ENCODE measurements at regions not wholly inside any gene's neighbourhood (a gene's known extent, or its start where the extent isn't known, plus 50 kb on each side); places are given as distances from the start of the nearest gene placed in this dataset.

DNA sequence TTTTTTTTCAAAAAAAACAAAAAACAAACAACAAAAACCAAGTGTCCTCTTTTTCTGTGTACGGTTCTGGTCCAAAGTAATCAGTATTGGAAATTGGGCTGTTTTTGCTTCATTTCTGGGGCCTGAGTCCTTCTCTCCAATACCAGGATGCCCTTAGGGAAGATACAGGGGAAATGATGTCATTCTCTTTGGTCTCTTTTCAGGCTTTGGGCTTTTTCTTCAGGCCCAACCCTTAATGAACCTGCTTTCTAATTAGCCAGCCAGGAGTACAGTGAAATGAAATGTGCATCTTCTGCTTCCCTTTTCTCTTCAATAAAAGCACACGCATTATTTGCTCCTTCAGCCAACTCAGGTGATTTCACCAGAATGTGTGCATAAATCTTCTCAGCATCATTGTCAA, 52.6 kb upstream of the RBPJ start:
- no peaks in the 10 kb centered on the region for H3K27me3 ChIP-seq (ENCODE audit: insufficient read depth, low read length)
- H4K8ac ChIP-seq (ENCODE audit: low read depth, low read length): no peak overlapping the region
- no peak overlapping the region for H3K4me3 ChIP-seq (ENCODE audit: low read depth, low read length)
- no peak overlapping the region for H2AFZ ChIP-seq (ENCODE audit: insufficient read depth, low read length, poor library complexity)
- H4K91ac ChIP-seq (ENCODE audit: low read depth, low read length): no peak overlapping the region
- no peak overlapping the region for H3K9ac ChIP-seq (ENCODE audit: low read length)
- no peak for DNase-seq
- H3K9me3 ChIP-seq (ENCODE audit: insufficient read depth, low read depth, low read length): no peaks in the 10 kb centered on the region
- no peak overlapping the region for H2AK5ac ChIP-seq (ENCODE audit: low read length)
- H3K14ac ChIP-seq (ENCODE audit: low read length): no peak overlapping the region
- H3K79me1 ChIP-seq (ENCODE audit: low read length): no peaks in the 10 kb centered on the region
- no peaks in the 10 kb centered on the region for H3K36me3 ChIP-seq (ENCODE audit: control insufficient read depth in 1 of 2, insufficient read depth in 2 of 2, low read length in 2 of 2)
- no CpG with 5 or more reads among the region's 2 CpGs for WGBS (ENCODE audit: extremely low coverage, insufficient coverage, insufficient read length)
- no peak overlapping the region for H3K18ac ChIP-seq (ENCODE audit: low read length)
- no peak overlapping the region for H3K4me2 ChIP-seq (ENCODE audit: low read length)
- no peak overlapping the region for H3K27ac ChIP-seq (ENCODE audit: low read depth, low read length)
- no peak overlapping the region for H3K23ac ChIP-seq (ENCODE audit: low read length)
- no peak overlapping the region for H2BK5ac ChIP-seq (ENCODE audit: low read depth, low read length, poor library complexity)
- no peak overlapping the region for H4K12ac ChIP-seq (ENCODE audit: low read depth, low read length)
- H2BK12ac ChIP-seq (ENCODE audit: low read length): no peak overlapping the region
- H3K4me1 ChIP-seq (ENCODE audit: control insufficient read depth in 1 of 2, insufficient read depth in 2 of 2, low read length in 2 of 2): no peaks in the 10 kb centered on the region
- H3K79me2 ChIP-seq (ENCODE audit: control insufficient read depth, insufficient read depth, low read length, poor library complexity): no peaks in the 10 kb centered on the region
- H3K4ac ChIP-seq (ENCODE audit: low read depth, low read length): no peak overlapping the region
- H2BK120ac ChIP-seq (ENCODE audit: insufficient read depth, low read length, poor library complexity): no peak overlapping the region

DNA sequence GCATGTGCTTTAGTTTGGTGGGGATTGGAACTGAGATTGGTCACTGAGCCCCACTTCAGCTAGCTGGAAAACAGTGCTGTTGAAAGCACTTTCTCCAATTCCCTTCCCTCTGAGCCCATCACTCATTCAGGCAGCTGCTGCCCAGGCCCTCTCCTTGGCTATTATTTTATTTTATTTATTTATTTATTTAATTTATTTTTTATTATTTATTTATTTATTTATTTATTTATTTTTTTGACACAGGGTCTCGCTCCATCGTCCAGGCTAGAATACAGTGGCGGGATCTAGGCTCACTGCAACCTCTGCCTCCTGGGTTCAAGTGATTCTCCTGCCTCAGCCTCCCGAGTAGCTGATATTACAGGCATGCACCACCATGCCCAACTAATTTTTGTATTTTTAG, 51.8 kb upstream of the RBPJ start:
- Histone ChIP-seq H3K36me3 (ENCODE audit: control insufficient read depth in 1 of 2, insufficient read depth in 2 of 2, low read length in 2 of 2) (no peaks in the 10 kb centered on the region), H3K4me1 (ENCODE audit: control insufficient read depth in 1 of 2, insufficient read depth in 2 of 2, low read length in 2 of 2) (no peaks in the 10 kb centered on the region), H2AFZ (ENCODE audit: insufficient read depth, low read length, poor library complexity) (no peak overlapping the region), H3K18ac (ENCODE audit: low read length) (no peak overlapping the region), H3K27me3 (ENCODE audit: insufficient read depth, low read length) (no peaks in the 10 kb centered on the region), H4K12ac (ENCODE audit: low read depth, low read length) (no peak overlapping the region), H3K14ac (ENCODE audit: low read length) (no peak overlapping the region), H3K4me3 (ENCODE audit: low read depth, low read length) (no peak overlapping the region), H4K91ac (ENCODE audit: low read depth, low read length) (no peak overlapping the region), H3K27ac (ENCODE audit: low read depth, low read length) (no peak overlapping the region), H3K4ac (ENCODE audit: low read depth, low read length) (no peak overlapping the region), H3K4me2 (ENCODE audit: low read length) (no peak overlapping the region), H2BK12ac (ENCODE audit: low read length) (no peak overlapping the region), H2AK5ac (ENCODE audit: low read length) (no peak overlapping the region), H3K23ac (ENCODE audit: low read length) (no peak overlapping the region), H3K79me2 (ENCODE audit: control insufficient read depth, insufficient read depth, low read length, poor library complexity) (no peaks in the 10 kb centered on the region), H3K9me3 (ENCODE audit: insufficient read depth, low read depth, low read length) (no peaks in the 10 kb centered on the region), H2BK120ac (ENCODE audit: insufficient read depth, low read length, poor library complexity) (no peak overlapping the region), H3K9ac (ENCODE audit: low read length) (no peak overlapping the region), H2BK5ac (ENCODE audit: low read depth, low read length, poor library complexity) (no peak overlapping the region), H3K79me1 (ENCODE audit: low read length) (no peaks in the 10 kb centered on the region), H4K8ac (ENCODE audit: low read depth, low read length) (no peak overlapping the region)
- DNase-seq: no peak
- no CpG with 5 or more reads among the region's 4 CpGs for WGBS (ENCODE audit: extremely low coverage, insufficient coverage, insufficient read length)
